Muscle of arm (tissue), 1 donor: ENCODE measurements at regions not wholly inside any gene's neighbourhood (a gene's known extent, or its start where the extent isn't known, plus 50 kb on each side); places are given as distances from the start of the nearest gene placed in this dataset.
"Not testable (repeated sequence)": the region's sequence is repeated elsewhere in the genome, so short reads cannot be mapped to it uniquely, and the experiment has no call there.

Experiments used
- DNase-seq: peaks from one replicate; pipeline ENCODE4 v3.0.0-alpha.2; 2013

DNA sequence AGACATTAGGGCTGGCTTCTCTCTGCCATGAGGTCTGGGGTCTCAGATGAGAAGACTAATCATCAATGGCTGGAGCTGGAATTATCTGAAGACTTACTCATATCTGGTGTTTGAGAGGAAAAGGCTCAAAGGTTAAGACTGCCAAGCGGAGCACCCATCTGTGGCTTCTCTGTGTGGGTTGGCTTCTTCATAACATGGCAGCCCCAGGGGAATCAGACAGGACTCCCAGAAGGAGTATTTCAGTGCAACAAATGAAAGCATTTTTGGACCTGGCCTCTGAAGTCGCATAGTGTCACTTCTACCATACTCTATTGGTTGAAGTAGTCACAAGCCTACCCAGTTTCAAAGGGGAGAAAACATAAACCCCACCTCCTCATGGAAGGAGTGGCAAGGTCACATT, 171.8 kb upstream of the KRR1 start:
- DNase-seq: no peak

- no peak for DNase-seq
Measured at GRCh38 chr12:75677522-75677921, 166.1 kb upstream of the KRR1 start.

DNA sequence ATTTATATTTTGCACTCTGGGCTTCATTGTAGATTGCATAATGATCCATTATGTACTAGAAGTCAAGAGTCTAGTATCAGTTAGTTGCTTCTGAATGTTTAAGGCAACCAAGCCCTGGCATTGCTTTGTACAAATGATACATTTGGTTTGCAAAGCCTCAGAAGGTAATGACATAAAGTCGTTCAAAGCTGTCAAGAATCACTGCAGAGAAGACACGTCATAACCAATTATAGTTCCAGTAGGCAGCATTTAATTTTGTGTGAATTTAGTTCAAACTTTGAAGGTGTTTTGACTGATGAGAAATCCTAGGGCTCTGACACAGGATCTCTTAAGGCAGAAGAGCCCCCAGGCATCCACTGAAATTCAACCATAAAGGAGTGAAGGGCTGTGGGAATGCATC, 163.0 kb upstream of the KRR1 start:
- DNase-seq: no peak

- no peak for DNase-seq
Measured at GRCh38 chr12:75672200-75672599, 160.8 kb upstream of the KRR1 start.

DNA sequence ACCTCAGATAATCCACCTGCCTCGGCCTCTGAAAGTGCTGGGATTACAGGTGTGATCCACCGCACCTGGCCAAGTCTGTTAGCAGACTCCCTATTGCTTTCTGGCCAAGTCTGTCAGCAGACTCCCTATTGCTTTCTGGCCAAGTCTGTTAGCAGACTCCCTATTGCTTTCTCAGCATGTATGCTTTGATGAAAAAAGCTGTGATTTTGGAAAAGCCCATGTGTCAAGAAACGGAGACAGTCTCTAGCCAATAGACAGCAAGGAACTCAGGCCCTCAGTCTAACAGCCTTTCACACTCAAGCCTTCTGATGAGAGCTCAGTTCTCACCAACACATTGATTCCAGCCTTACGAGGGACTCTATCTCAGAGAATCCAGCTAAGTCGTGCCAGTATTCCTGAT, 158.8 kb upstream of the KRR1 start:
- no peak for DNase-seq

GRCh38 chr12:75666939-75667334, 155.5 kb upstream of the KRR1 start:
- DNase-seq: no peak

DNA sequence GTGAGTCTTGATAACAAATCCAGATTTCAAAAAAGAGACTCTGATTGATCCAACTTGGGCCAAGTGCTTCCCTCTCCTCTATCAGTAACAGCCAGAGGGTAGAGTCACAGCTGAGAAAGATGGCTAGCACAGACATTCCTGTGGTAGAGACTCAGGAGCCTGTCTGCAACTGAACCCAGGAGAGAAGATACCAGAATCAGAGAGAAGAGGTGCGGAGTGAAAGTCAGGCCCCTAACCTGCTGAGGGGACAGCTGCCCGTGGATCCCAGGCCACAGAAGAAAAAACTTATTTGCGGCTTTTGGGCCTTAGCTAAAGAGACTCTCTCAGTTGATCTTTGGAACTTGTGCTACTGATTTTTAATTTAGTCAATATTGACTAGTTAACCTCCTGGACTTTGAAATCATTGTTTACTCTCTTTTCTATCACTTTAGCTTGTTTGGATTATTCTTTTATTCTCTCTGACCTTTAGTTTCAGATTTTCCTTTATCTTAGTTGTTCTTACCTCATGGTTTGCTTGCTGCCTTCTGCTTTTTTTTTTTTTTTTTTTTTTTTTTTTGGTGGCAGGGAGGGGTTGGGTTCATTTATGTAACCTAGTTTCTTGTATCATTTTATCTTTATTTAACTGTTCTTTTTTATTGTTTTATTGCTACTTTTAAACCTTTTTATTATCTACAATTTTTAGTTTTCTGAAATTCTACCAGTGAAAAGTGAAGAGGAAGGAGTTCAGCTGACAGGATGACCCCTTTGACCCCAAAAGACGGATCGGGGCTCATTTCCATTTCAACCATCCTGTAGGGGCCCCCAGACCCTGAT, 154.9 kb upstream of the KRR1 start:
- DNase-seq: no peak

GRCh38 chr12:75665216-75665615, 153.8 kb upstream of the KRR1 start:
- DNase-seq: no peak

GRCh38 chr12:75662511-75663159, 151.2 kb upstream of the KRR1 start:
- no peak for DNase-seq

GRCh38 chr12:75661908-75662307, 150.5 kb upstream of the KRR1 start:
- DNase-seq: no peak

DNA sequence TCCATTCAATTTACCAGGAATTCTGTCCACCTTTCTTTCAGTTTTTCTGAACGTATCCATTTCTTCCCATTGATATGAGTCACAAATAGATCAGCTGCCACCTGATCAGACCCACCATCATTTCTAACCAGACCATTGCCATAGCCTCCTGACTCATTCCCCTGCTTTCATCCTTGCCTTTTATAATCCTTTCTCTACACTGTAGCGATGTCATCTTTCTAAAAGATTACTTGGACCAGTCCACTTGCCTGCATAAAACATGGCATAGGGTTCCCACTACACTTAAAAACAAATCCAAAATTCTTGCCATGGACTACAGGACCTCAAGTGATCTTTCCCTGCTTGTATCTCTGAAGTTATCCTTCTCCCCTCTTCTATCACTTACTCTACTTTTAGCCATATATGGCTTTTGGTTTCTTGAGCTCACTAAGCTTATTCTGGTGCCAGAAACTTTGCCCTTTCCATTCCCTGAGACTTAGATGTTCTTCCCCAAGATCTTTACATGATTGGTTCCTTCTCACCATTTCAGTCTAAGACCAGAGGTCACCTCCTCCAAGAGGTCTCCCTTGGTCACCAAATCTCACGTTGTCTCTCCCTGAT, 149.5 kb upstream of the KRR1 start:
- DNase-seq: no peak

DNA sequence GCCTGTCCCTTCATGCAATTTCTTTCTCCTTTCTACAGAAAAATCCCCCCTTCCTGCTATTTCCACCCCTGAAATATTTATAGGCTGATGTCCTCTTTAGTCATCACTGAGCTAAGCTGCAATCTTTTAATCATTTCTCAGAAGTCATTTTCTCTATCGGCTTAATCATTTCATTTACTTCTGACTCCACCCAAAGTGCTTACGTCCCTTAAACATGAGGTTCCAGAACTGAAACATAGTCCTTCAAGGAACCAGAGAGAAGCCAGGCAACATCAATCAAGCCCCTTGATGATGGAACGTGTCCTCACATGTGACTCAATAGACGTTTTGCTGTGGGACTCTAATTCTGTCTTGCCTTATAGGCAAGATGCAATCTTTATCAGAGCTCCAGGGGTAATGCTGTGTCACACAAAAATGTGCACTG, 148.7 kb upstream of the KRR1 start:
- no peak for DNase-seq

GRCh38 chr12:75658901-75659823, 147.8 kb upstream of the KRR1 start:
- DNase-seq: no peak

GRCh38 chr12:75658286-75658685, 146.9 kb upstream of the KRR1 start:
- no peak for DNase-seq

- no peak for DNase-seq
Measured at GRCh38 chr12:75657831-75658230, 146.4 kb upstream of the KRR1 start.

- not testable (repeated sequence) for DNase-seq
Measured at GRCh38 chr12:75657354-75657753, 145.9 kb upstream of the KRR1 start.

DNA sequence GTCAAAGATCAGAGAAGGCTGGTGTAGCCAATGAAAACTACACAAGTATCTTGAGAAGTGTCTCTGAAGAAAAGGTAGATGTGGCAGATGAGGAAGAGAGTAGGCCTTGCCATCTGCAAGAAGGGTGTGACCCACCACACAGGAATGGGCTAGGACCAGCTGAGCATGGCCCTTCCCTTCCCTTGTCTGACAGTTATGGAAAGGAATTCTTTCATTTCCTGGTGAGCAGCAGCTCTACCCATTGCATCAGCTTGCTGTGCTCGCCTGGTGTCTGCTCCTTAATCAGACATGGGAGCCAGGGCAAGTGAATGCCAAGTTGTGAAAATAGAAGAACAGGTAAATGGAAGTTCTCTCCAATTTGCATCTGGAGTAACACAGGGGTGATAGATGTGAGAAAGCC, 145.2 kb upstream of the KRR1 start:
- no peak for DNase-seq

DNA sequence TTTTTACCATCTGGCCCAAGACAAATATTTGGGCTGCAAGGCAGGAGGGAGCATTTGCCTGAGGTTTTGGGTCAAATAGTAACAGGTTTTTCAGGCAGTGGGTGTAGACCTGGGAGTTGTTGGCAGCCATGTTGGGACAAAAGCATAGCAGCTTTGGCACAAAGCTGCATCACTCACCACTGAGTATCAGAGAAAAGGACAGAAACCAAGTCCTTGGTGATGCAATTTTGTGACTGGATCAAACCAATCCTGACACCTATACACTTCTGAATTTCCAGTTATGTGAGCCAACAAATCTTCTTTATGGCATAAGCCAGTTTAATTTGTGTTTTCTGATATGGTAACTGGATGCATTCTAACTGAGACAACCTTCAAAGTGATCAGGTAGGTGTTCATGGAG, 144.8 kb upstream of the KRR1 start:
- no peak for DNase-seq

DNA sequence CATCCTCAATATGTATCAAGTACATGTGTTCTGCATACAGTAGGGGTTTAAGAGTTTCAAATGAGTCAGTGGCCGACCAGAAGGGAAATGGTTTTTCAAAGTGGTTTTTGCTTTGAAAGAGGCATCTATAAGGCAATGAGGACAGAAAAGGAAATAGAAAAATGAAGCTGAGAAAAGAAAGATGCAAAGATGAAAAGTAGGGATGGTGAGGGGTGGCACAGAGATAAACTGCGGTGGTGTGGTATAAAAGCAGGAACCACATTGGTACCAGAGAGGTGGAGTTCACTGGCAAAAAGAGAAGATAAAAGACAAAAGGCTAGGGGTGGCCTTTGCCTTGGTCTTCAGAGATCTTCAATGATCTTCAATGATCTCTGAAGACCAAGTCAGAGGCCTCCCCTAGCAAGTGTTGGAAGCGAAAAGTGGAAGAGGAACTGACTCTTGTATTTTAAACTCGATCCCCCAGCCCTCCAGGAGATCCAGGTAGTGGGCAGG, 144.0 kb upstream of the KRR1 start:
- no peak for DNase-seq

DNA sequence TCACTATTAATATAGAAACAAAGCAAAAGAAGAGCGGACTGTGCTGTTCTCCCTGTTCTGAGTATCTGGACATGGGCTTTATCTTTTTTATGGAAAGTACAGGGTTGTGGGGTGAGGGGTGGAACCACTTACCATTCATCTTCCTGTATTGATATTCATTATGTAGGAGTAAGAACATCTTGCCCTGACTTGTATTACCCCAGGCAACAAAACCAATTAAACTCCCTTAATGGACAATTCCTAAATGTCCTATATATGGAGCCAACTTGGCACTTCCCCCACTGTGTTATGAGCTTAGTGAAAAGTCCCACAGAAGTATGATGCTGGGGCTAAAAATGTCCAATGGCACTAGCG, 139.9 kb upstream of the KRR1 start:
- DNase-seq: no peak

GRCh38 chr12:75650595-75651341, 139.4 kb upstream of the KRR1 start:
- no peak for DNase-seq
